Ishikawa (cell line): ENCODE measurements at regions not wholly inside any gene's neighbourhood (a gene's known extent, or its start where the extent isn't known, plus 50 kb on each side); places are given as distances from the start of the nearest gene placed in this dataset.

ENCODE experiments used
- CREB1 ChIP-seq: IDR thresholded peaks from 2 replicates; pipeline ENCODE4 v1.6.1; 2012; ENCODE audit warnings: low read depth
- EGR1 ChIP-seq: IDR thresholded peaks from 2 replicates; pipeline ENCODE4 v1.6.1; 2012
- EP300 ChIP-seq: IDR thresholded peaks from 2 replicates; pipeline ENCODE4 v1.6.1; 2012; ENCODE audit warnings: borderline replicate concordance
- NFIC ChIP-seq: IDR thresholded peaks from 2 replicates; pipeline ENCODE4 v1.6.1; 2012
- RAD21 ChIP-seq: IDR thresholded peaks from 2 replicates; pipeline ENCODE4 v1.6.1; 2012; ENCODE audit warnings: low read depth
- REST ChIP-seq: IDR thresholded peaks from 2 replicates; pipeline ENCODE4 v1.6.1; 2012; ENCODE audit warnings: low read depth, mild to moderate bottlenecking
- TCF12 ChIP-seq: IDR thresholded peaks from 2 replicates; pipeline ENCODE4 v1.6.1; 2012; ENCODE audit warnings: low read depth
- YY1 ChIP-seq: IDR thresholded peaks from 2 replicates; pipeline ENCODE4 v1.6.1; 2012; ENCODE audit warnings: low read depth

GRCh38 chr12:18148961-18149360 lies 59.0 kb upstream of the RERGL start:
- no peak for TF ChIP-seq YY1
- no peak for TF ChIP-seq TCF12
- TF ChIP-seq NFIC: no peak
- TF ChIP-seq CREB1: no peak
- no peak for TF ChIP-seq RAD21
- no peak for TF ChIP-seq EP300
- no peak for TF ChIP-seq REST
- no peak for TF ChIP-seq EGR1
